B cell (primary cell): ENCODE measurements at regions not wholly inside any gene's neighbourhood (a gene's known extent, or its start where the extent isn't known, plus 50 kb on each side); places are given as distances from the start of the nearest gene placed in this dataset.

ENCODE experiments used
- ATAC-seq: fragments of 200-7000 bp; cut with Tn5 transposase; one replicate; pipeline ENCODE4 v1.10.0; 2021; ENCODE audit warnings: low read depth, mild to moderate bottlenecking, moderate number of reproducible peaks, moderate library complexity
- CTCF ChIA-PET: fragments of 350-600 bp; sonication (Branson Sonifier 250); formaldehyde crosslinking; loops from one replicate; lab custom pipeline; 2021; ENCODE audit warnings: antibody characterized with exemption, inconsistent platforms; lab: Charles Lee
- POLR2A ChIA-PET: fragments of 350-600 bp; sonication (Branson Sonifier 250); formaldehyde crosslinking; loops from one replicate; lab custom pipeline; 2021; ENCODE audit warnings: antibody characterized with exemption; lab: Charles Lee
- DNase-seq: peaks from one replicate; pipeline ENCODE4 v3.0.0; 2013
- H2AFZ ChIP-seq: 2 replicates; pipeline ENCODE4 v1.6.1; 2012; ENCODE audit warnings: mild to moderate bottlenecking, low read depth, low read length; ENCODE audit not compliant: insufficient read depth, poor library complexity, severe bottlenecking
- H3K27ac ChIP-seq, 2 donors: 1 replicate in 1 of 2; 2 replicates in 1 of 2; pipeline ENCODE4 v1.5.1; 2012 to 2013; ENCODE audit warnings: low read length in 2 of 2, mild to moderate bottlenecking in 2 of 2, moderate library complexity in 1 of 2
- H3K27me3 ChIP-seq, 4 experiments: fragments of 200-600 bp in 1 of 4; sonication (generic) in 1 of 4; replicated peaks in 1 of 4; 1 replicate in 2 of 4; 2 replicates in 2 of 4; pipeline versions ENCODE4 v1.6.1 to v1.7.0; 2013 to 2016; ENCODE audit warnings: low read length in 3 of 4, mild to moderate bottlenecking in 2 of 4, mixed read lengths in 1 of 4, moderate library complexity in 1 of 4; ENCODE audit not compliant: insufficient read depth in 4 of 4, control insufficient read depth in 3 of 4; ENCODE audit errors: control extremely low read depth in 1 of 4
- H3K36me3 ChIP-seq, 2 experiments: replicated peaks in 1 of 2; 1 replicate in 1 of 2; 2 replicates in 1 of 2; pipeline versions ENCODE4 v1.6.1 to v1.7.1; 2013; ENCODE audit warnings: low read length in 1 of 2; ENCODE audit not compliant: insufficient read depth in 2 of 2, control insufficient read depth in 1 of 2; ENCODE audit errors: control extremely low read depth in 1 of 2, extremely low read depth in 1 of 2
- H3K4me1 ChIP-seq, 2 donors: fragments of 200-600 bp in 1 of 2; sonication (generic) in 1 of 2; 1 replicate in 1 of 2; 2 replicates in 1 of 2; pipeline versions ENCODE4 v1.5.1 to v1.6.1; 2013 to 2017; ENCODE audit warnings: low read length in 2 of 2; ENCODE audit not compliant: control insufficient read depth in 2 of 2, insufficient read depth in 2 of 2
- H3K4me2 ChIP-seq: replicated peaks from 2 replicates; pipeline ENCODE3; 2012; ENCODE audit warnings: mild to moderate bottlenecking, low read depth, low read length; ENCODE audit not compliant: poor library complexity, severe bottlenecking
- H3K4me3 ChIP-seq, 5 experiments: fragments of 200-600 bp in 1 of 5; sonication (generic) in 1 of 5; 1 replicate in 3 of 5; 2 replicates in 2 of 5; pipeline versions ENCODE4 v1.5.1 to v1.7.0; 2011 to 2016; ENCODE audit warnings: low read length in 4 of 5, mild to moderate bottlenecking in 4 of 5, low read depth in 2 of 5, control low read depth in 1 of 5, moderate library complexity in 1 of 5; ENCODE audit not compliant: insufficient read depth in 1 of 5; ENCODE audit errors: control extremely low read depth in 1 of 5, extremely low read depth in 1 of 5
- H3K79me2 ChIP-seq: fragments of 200-600 bp; sonication (generic); one replicate; pipeline ENCODE4 v1.6.0; 2016; ENCODE audit warnings: low read length; ENCODE audit not compliant: control insufficient read depth, insufficient read depth
- H3K9ac ChIP-seq: fragments of 200-600 bp; sonication (generic); 2 replicates; pipeline ENCODE4 v1.6.1; 2017; ENCODE audit warnings: mild to moderate bottlenecking, low read length, moderate library complexity
- H3K9me3 ChIP-seq, 3 donors: one replicate each; pipeline versions ENCODE4 v1.6.1 to v1.7.1; 2013; ENCODE audit warnings: low read length in 2 of 3; ENCODE audit not compliant: control insufficient read depth in 2 of 3, insufficient read depth in 1 of 3; ENCODE audit errors: control extremely low read depth in 1 of 3
- H4K20me1 ChIP-seq: 2 replicates; pipeline ENCODE4 v1.6.0; 2012; ENCODE audit warnings: mild to moderate bottlenecking, low read length; ENCODE audit not compliant: insufficient read depth, control insufficient read depth, poor library complexity, severe bottlenecking
- H3K27ac Mint-ChIP-seq: one replicate; pipeline ENCODE4 v1.8.0; 2021; ENCODE audit warnings: mixed read lengths
- H3K27me3 Mint-ChIP-seq: one replicate; pipeline ENCODE4 v1.8.0; 2021; ENCODE audit warnings: mixed read lengths
- H3K4me1 Mint-ChIP-seq: one replicate; pipeline ENCODE4 v1.8.0; 2021; ENCODE audit warnings: mixed read lengths
- H3K4me3 Mint-ChIP-seq: one replicate; pipeline ENCODE4 v1.8.0; 2021; ENCODE audit warnings: mixed read lengths
- H3K9me3 Mint-ChIP-seq: one replicate; pipeline ENCODE4 v1.8.0; 2022; ENCODE audit warnings: mixed read lengths; ENCODE audit not compliant: insufficient read depth
- EZH2 ChIP-seq: IDR thresholded peaks from 2 replicates; pipeline ENCODE4 v1.6.1; 2012; ENCODE audit warnings: borderline replicate concordance, low read depth, mild to moderate bottlenecking, moderate library complexity, low read length; ENCODE audit not compliant: insufficient read depth, poor library complexity, severe bottlenecking
- WGBS: methylation state at CpG from one replicate; pipeline ENCODE4 v1.1.5; 2013; ENCODE audit warnings: missing lambda C conversion rate; ENCODE audit not compliant: insufficient coverage; 5-methylcytosine and 5-hydroxymethylcytosine counted together
- intact Hi-C: fragments of 100-400 bp; cut with micrococcal nuclease; formaldehyde crosslinking; loops from one replicate; pipeline ENCODE4 v1.10.0; 2022
- TF ChIP-seq, protein P1 (sequence below): fragments of 200-600 bp; IDR thresholded peaks from one replicate; pipeline ENCODE4 v1.8.0; 2022; ENCODE audit warnings: antibody characterized with exemption, mild to moderate bottlenecking

DNA sequence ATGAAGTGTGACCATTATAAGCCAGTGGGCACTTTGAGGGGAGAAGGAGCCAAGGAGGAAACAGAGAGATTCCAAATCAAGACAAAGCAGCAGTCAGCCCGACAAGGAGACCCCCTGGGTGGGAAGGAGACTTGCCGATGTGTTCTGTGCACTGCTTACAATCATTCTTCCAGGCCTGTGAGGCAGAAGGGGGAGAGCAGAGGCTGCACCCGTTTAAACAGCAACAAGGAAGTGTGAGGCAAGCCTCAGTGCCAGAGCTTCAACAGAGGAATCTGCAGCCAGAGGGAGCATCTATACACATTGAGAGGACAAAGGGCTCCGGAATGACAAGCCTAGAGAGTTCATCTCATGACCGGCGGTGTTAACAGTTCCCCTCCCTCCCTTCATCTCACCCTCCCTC lies 121.1 kb downstream of the NXPE2 start:
- TF ChIP-seq EZH2 = no peak
- TF ChIP-seq, protein P1, sequence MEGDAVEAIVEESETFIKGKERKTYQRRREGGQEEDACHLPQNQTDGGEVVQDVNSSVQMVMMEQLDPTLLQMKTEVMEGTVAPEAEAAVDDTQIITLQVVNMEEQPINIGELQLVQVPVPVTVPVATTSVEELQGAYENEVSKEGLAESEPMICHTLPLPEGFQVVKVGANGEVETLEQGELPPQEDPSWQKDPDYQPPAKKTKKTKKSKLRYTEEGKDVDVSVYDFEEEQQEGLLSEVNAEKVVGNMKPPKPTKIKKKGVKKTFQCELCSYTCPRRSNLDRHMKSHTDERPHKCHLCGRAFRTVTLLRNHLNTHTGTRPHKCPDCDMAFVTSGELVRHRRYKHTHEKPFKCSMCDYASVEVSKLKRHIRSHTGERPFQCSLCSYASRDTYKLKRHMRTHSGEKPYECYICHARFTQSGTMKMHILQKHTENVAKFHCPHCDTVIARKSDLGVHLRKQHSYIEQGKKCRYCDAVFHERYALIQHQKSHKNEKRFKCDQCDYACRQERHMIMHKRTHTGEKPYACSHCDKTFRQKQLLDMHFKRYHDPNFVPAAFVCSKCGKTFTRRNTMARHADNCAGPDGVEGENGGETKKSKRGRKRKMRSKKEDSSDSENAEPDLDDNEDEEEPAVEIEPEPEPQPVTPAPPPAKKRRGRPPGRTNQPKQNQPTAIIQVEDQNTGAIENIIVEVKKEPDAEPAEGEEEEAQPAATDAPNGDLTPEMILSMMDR = no peak
- no peaks in the 10 kb centered on the region for H3K4me1 Mint-ChIP-seq

DNA sequence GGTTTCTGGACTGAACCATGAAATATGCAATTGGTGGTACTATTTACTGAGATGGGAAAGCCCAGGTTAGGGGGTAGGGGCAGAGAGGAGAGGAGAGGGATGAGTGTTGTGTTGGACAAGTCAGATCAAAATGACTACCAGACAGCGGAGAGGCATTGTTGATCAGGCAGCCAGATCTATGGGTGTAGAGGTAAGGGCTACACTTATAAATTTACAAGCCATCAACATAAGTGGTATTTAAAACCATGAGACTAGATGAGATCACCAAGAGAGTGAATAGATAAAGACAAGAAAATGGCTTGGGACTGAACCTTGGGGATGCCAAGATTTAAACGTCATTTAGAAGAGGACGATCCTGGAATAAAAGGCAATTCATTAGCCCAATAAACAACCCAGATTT lies 123.4 kb downstream of the NXPE2 start:
- Mint-ChIP-seq H3K27ac (no peak overlapping the region), H3K4me3 (no peak overlapping the region), H3K27me3 (peaks cover 13% of the 10 kb centered on the region), H3K4me1 (no peaks in the 10 kb centered on the region), H3K9me3 (no peaks in the 10 kb centered on the region)
- ChIA-PET CTCF (no interaction called here), POLR2A (no interaction called here)
- H3K4me1 ChIP-seq = no peaks in the 10 kb centered on the region
- H3K4me2 ChIP-seq = no peak overlapping the region
- no peaks in the 10 kb centered on the region for H3K79me2 ChIP-seq
- no peak overlapping the region for H2AFZ ChIP-seq
- intact Hi-C loops = no loop called here
- H3K9me3 ChIP-seq = peaks cover 0 to 9% (median 0%) of the 10 kb centered on the region in 3 donors
- TF ChIP-seq EZH2 = no peak
- TF ChIP-seq, protein P1 = no peak
- no peak for ATAC-seq
- H3K4me3 ChIP-seq = no peak overlapping the region
- no peaks in the 10 kb centered on the region for H3K36me3 ChIP-seq
- no peak for DNase-seq
- no peak overlapping the region for H3K9ac ChIP-seq
- H4K20me1 ChIP-seq = no peaks in the 10 kb centered on the region
- H3K27me3 ChIP-seq = no peaks in the 10 kb centered on the region
- 87% methylated on average over 2 of the region's 3 CpGs for WGBS
- H3K27ac ChIP-seq = no peak overlapping the region

More for the DNA sequence above, 121.1 kb downstream of the NXPE2 start:
- Histone ChIP-seq H3K4me1 (no peaks in the 10 kb centered on the region), H3K27ac (no peak overlapping the region), H3K79me2 (no peaks in the 10 kb centered on the region), H3K4me3 (no peak overlapping the region), H2AFZ (no peak overlapping the region), H3K36me3 (no peaks in the 10 kb centered on the region), H3K9ac (no peak overlapping the region), H3K9me3 (peaks cover 0 to 9% (median 0%) of the 10 kb centered on the region in 3 donors), H3K27me3 (peaks cover 0 to 2% (median 0%) of the 10 kb centered on the region in 4 experiments), H3K4me2 (no peak overlapping the region), H4K20me1 (no peaks in the 10 kb centered on the region)
- WGBS = 12% methylated on average over 6 of the region's 6 CpGs
- ChIA-PET CTCF (no interaction called here), POLR2A (no interaction called here)
- intact Hi-C loops = no loop called here
- no peak overlapping the region for H3K4me3 Mint-ChIP-seq
- no peak overlapping the region for H3K27ac Mint-ChIP-seq
- DNase-seq (no peak), ATAC-seq (no peak)
- peaks cover 23% of the 10 kb centered on the region for H3K27me3 Mint-ChIP-seq
- H3K9me3 Mint-ChIP-seq = no peaks in the 10 kb centered on the region
